ENCODE measurements at regions not wholly inside any gene's neighbourhood (a gene's known extent, or its start where the extent isn't known, plus 50 kb on each side); places are given as distances from the start of the nearest gene placed in this dataset.
"Not testable (repeated sequence)": the region's sequence is repeated elsewhere in the genome, so short reads cannot be mapped to it uniquely, and the experiment has no call there.

- in situ Hi-C loops (cut with HindIII; ENCODE audit: low sequenced_read_pairs) = no loop called here
- TF ChIP-seq CTCF (IDR thresholded peaks at IDR 0.05; ENCODE audit: low read depth, low read length, missing control alignments) = no peak
- no peak for DNase-seq (ENCODE audit: low read depth)
- H3K4me3 ChIP-seq (ENCODE audit: low read depth, low read length) = no peak overlapping the region
These were observed 88.1 kb downstream of the POSTN start for GRCh38 chr13:37510441-37510840.

GRCh38 chr13:37505531-37505930 lies 93.0 kb downstream of the POSTN start:
- no peak for DNase-seq (ENCODE audit: low read depth)
- in situ Hi-C loops (cut with HindIII; ENCODE audit: low sequenced_read_pairs) = no loop called here
- no peak for TF ChIP-seq CTCF (IDR thresholded peaks at IDR 0.05; ENCODE audit: low read depth, low read length, missing control alignments)
- no peak overlapping the region for H3K4me3 ChIP-seq (ENCODE audit: low read depth, low read length)

- in situ Hi-C loops (cut with HindIII; ENCODE audit: low sequenced_read_pairs) = no loop called here
- TF ChIP-seq CTCF (IDR thresholded peaks at IDR 0.05; ENCODE audit: low read depth, low read length, missing control alignments) = no peak
- DNase-seq (ENCODE audit: low read depth) = no peak
- no peak overlapping the region for H3K4me3 ChIP-seq (ENCODE audit: low read depth, low read length)
These were observed 94.3 kb downstream of the POSTN start for GRCh38 chr13:37504251-37504650.

GRCh38 chr13:37503287-37503686 lies 95.3 kb downstream of the POSTN start:
- H3K4me3 ChIP-seq (ENCODE audit: low read depth, low read length) = no peak overlapping the region
- TF ChIP-seq CTCF (IDR thresholded peaks at IDR 0.05; ENCODE audit: low read depth, low read length, missing control alignments) = no peak
- in situ Hi-C loops (cut with HindIII; ENCODE audit: low sequenced_read_pairs) = no loop called here
- DNase-seq (ENCODE audit: low read depth) = no peak

- in situ Hi-C loops (cut with HindIII; ENCODE audit: low sequenced_read_pairs); DNase-seq (ENCODE audit: low read depth); H3K4me3 ChIP-seq (ENCODE audit: low read depth, low read length): not testable (repeated sequence)
These were observed 96.1 kb downstream of the POSTN start for GRCh38 chr13:37502303-37502993.

GRCh38 chr13:37501187-37501586 lies 97.4 kb downstream of the POSTN start:
- in situ Hi-C loops (cut with HindIII; ENCODE audit: low sequenced_read_pairs) = no loop called here
- no peak overlapping the region for H3K4me3 ChIP-seq (ENCODE audit: low read depth, low read length)
- TF ChIP-seq CTCF (IDR thresholded peaks at IDR 0.05; ENCODE audit: low read depth, low read length, missing control alignments) = no peak
- DNase-seq (ENCODE audit: low read depth) = no peak

GRCh38 chr13:37495046-37495445 lies 103.5 kb downstream of the POSTN start:
- TF ChIP-seq CTCF (IDR thresholded peaks at IDR 0.05; ENCODE audit: low read depth, low read length, missing control alignments) = no peak
- no peak for DNase-seq (ENCODE audit: low read depth)
- in situ Hi-C loops (cut with HindIII; ENCODE audit: low sequenced_read_pairs) = no loop called here
- H3K4me3 ChIP-seq (ENCODE audit: low read depth, low read length) = no peak overlapping the region
